Pancreas (tissue), 10 donors: ENCODE measurements at regions not wholly inside any gene's neighbourhood (a gene's known extent, or its start where the extent isn't known, plus 50 kb on each side); places are given as distances from the start of the nearest gene placed in this dataset.

Experiments used
- ATAC-seq, 4 donors: fragments of 200-7000 bp; cut with Tn5 transposase; one replicate each; pipeline versions ENCODE4 v1.8.0 to v1.9.1; 2020; ENCODE audit warnings: mild to moderate bottlenecking in 4 of 4, moderate library complexity in 4 of 4
- DNase-seq, 6 donors: peaks; one replicate each; pipeline ENCODE4 v3.0.0-alpha.2; 2020
- FAIRE-seq: peaks from 2 replicates; lab custom pipeline; 2012; peaks lifted over from hg19 to GRCh38; lab: Jason Lieb, UNC
- H3K27ac ChIP-seq, 4 donors: fragments of 200-600 bp; sonication (generic); 1 replicate in 3 of 4; 2 replicates in 1 of 4; pipeline versions ENCODE4 v1.5.0 to v1.8.0; 2020
- H3K27me3 ChIP-seq, 4 donors: fragments of 200-600 bp; one replicate each; pipeline ENCODE4 v1.8.0; 2021
- H3K36me3 ChIP-seq, 3 donors: fragments of 200-600 bp; sonication (generic) in 1 of 3; one replicate each; pipeline versions ENCODE4 v1.5.0 to v1.8.0; 2020 to 2021
- H3K4me1 ChIP-seq, 3 donors: fragments of 200-600 bp; one replicate each; pipeline ENCODE4 v1.8.0; 2021
- H3K4me3 ChIP-seq, 4 donors: fragments of 200-600 bp; sonication (generic) in 2 of 4; one replicate each; pipeline versions ENCODE4 v1.5.0 to v1.8.0; 2020 to 2021
- H3K9me3 ChIP-seq, 4 donors: fragments of 200-600 bp; one replicate each; pipeline ENCODE4 v1.8.0; 2021
- WGBS, 2 donors: extraction: QIAGEN DNeasy Blood & Tissue Kit; methylation state at CpG; one replicate each; pipeline ENCODE4 v1.1.7; 2013; 5-methylcytosine and 5-hydroxymethylcytosine counted together
- intact Hi-C, 3 donors: fragments of 100-400 bp; cut with DNase I; formaldehyde crosslinking; loops; one replicate each; pipeline versions ENCODE4 v1.11.1 to v1.14.2; 2022
- TF ChIP-seq, protein P1 (sequence below), 4 donors: fragments of 200-600 bp; sonication (generic) in 3 of 4; IDR thresholded peaks; one replicate each; pipeline versions ENCODE4 v1.5.0 to v1.8.0; 2021; ENCODE audit warnings: antibody characterized with exemption in 4 of 4
- donor health status: healthy with polysubstance abuse.
- donor health status: DM: no; HTN: no; CAD: no; lungs with moderate emphysema.
- donor health status: DM: no; HTN: no; CAD: no.
- donor health status: control.
- donor health status: control.
- donor health status: Bipolar disorder and iron deficiency.
- donor health status: DM: yes; HTN: yes; CAD: no.
- donor health status: DM: no; HTN: no; CAD: no.
- donor health status: DM: no; HTN: no; CAD: no.
- donor health status: DM: yes; HTN: yes; CAD: no.

DNA sequence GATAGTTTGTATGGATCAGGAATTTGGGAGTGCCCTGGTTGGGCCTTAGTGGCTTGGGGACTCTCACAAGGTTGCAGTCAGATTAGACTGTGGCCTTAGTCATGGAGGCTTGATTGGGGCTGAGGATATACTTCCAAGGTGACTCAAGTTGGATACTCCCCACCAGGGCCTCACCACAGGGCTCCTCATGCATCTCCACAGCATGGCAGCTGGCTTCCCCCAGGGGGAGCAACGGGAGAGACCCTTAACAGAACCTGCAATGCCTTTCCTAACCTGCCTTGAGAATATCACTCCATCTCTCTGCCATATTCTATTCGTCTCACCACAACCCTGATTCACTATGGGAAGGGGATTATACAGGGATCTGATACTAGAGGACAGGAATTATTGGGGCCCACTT, 161.9 kb downstream of the RELL1 start:
- intact Hi-C loops = no loop called here
- DNase-seq = no peak
- FAIRE-seq = no peak
- no peak overlapping the region for H3K4me3 ChIP-seq
- H3K4me1 ChIP-seq = peaks cover 0 to 7% (median 3%) of the 10 kb centered on the region in 3 donors
- no peaks in the 10 kb centered on the region for H3K27me3 ChIP-seq
- WGBS, 2 donors = 90 to 95% methylated on average over 2 of the region's 2 CpGs
- no peak for ATAC-seq
- no peaks in the 10 kb centered on the region for H3K36me3 ChIP-seq
- H3K9me3 ChIP-seq = no peaks in the 10 kb centered on the region
- H3K27ac ChIP-seq = no peak overlapping the region
- TF ChIP-seq, protein P1, sequence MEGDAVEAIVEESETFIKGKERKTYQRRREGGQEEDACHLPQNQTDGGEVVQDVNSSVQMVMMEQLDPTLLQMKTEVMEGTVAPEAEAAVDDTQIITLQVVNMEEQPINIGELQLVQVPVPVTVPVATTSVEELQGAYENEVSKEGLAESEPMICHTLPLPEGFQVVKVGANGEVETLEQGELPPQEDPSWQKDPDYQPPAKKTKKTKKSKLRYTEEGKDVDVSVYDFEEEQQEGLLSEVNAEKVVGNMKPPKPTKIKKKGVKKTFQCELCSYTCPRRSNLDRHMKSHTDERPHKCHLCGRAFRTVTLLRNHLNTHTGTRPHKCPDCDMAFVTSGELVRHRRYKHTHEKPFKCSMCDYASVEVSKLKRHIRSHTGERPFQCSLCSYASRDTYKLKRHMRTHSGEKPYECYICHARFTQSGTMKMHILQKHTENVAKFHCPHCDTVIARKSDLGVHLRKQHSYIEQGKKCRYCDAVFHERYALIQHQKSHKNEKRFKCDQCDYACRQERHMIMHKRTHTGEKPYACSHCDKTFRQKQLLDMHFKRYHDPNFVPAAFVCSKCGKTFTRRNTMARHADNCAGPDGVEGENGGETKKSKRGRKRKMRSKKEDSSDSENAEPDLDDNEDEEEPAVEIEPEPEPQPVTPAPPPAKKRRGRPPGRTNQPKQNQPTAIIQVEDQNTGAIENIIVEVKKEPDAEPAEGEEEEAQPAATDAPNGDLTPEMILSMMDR (IDR thresholded peaks at IDR 0.05) = no peak

DNA sequence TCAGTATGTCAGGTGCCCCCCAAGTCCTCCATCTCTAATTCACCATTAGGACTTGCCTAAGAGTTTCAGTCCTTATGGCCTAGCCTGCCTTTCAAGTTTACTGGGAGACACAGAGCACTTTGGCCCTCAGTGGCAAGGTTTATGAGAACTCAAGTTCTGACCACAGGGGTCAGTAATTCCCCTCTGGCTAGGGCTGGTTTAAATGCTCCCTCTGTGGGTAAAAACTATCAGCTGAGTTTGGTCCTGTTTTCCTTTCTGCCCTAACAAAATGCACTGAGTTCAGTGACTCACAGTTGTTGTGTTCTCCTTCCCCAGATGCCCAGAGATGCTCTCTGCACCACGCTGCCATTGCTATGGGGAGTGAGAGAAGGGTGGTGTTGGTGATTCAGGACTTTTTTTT, 163.2 kb downstream of the RELL1 start:
- DNase-seq (no peak), ATAC-seq (no peak), FAIRE-seq (no peak)
- WGBS, 2 donors = 95 to 100% methylated on average over 1 of the region's 1 CpG
- Histone ChIP-seq H3K4me1 (peaks cover 0 to 3% (median 0%) of the 10 kb centered on the region in 3 donors), H3K27me3 (no peaks in the 10 kb centered on the region), H3K27ac (no peak overlapping the region), H3K4me3 (no peak overlapping the region), H3K9me3 (no peaks in the 10 kb centered on the region), H3K36me3 (no peaks in the 10 kb centered on the region)
- intact Hi-C loops = no loop called here
- TF ChIP-seq, protein P1 (IDR thresholded peaks at IDR 0.05) = no peak

DNA sequence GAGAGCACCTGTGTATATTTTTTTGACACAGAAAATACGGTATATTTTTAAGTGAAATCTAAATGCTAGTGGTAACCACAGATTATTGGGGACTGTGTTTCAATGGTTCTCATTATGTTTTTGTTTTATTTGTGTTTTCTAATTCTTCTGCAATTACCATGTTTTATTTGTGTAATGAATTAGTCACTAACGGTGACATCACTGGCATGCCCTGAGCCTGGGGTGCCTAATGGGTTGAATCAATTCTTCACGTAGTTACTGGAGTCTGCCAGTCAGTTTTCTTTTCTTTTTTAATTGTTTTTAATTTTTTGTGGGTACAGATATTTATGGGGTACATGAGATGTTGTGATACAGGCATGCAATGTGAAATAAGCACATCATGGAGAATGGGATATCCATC, 168.8 kb downstream of the RELL1 start:
- 92 to 93% methylated on average over 3 of the region's 3 CpGs for WGBS, 2 donors
- no peak for FAIRE-seq
- H3K4me1 ChIP-seq = no peaks in the 10 kb centered on the region
- no peak overlapping the region for H3K27ac ChIP-seq
- intact Hi-C loops = loop anchor here in 1 of 3 donors (10.0 kb wide), 1 partner anchor 63 kb away; a partner anchor contains a TSS
- no peak for DNase-seq
- no peaks in the 10 kb centered on the region for H3K9me3 ChIP-seq
- no peaks in the 10 kb centered on the region for H3K36me3 ChIP-seq
- TF ChIP-seq, protein P1 (IDR thresholded peaks at IDR 0.05) = no peak
- H3K27me3 ChIP-seq = no peaks in the 10 kb centered on the region
- no peak overlapping the region for H3K4me3 ChIP-seq
- no peak for ATAC-seq

DNA sequence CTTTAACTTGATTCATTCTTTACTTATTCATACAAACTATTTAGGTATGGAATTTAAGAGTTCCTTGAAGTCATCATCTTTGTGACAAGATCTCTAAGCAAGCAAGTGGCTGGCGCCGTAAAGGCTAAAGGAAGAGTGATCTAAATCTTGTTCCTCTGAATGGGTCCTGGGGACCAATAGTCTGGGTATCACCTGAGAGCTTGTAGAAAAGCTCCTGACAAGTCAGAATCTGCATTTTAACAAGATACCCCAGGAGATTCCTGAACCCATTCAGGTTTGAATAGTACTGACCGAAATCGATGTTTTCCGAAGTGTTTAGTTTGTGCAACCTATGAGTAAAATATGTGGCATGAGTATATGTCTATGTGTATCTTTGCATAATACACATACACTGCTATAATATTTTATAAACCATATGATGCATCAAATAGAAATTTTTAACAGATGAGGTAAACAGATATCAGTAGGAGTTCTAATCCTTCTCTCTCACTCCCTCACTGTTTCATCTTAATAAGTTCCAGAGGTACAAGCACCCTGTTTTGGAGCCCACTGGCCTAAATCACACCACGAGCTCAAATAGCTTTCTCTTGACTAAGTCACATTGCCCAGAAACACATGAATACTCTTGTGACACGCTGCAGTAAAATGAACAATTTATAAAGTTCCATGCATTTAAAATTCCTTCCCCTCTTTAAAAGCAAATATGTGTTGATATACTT, 170.0 kb downstream of the RELL1 start:
- no peaks in the 10 kb centered on the region for H3K9me3 ChIP-seq
- TF ChIP-seq, protein P1 (IDR thresholded peaks at IDR 0.05) = no peak
- intact Hi-C loops = loop anchor here in 1 of 3 donors (10.0 kb wide), 1 partner anchor 61 kb away; a partner anchor contains a TSS
- no peaks in the 10 kb centered on the region for H3K4me1 ChIP-seq
- ATAC-seq (no peak), FAIRE-seq (no peak), DNase-seq (no peak)
- H3K27me3 ChIP-seq = no peaks in the 10 kb centered on the region
- H3K36me3 ChIP-seq = no peaks in the 10 kb centered on the region
- H3K27ac ChIP-seq = no peak overlapping the region
- WGBS, 2 donors = 81 to 84% methylated on average over 7 of the region's 7 CpGs
- no peak overlapping the region for H3K4me3 ChIP-seq

DNA sequence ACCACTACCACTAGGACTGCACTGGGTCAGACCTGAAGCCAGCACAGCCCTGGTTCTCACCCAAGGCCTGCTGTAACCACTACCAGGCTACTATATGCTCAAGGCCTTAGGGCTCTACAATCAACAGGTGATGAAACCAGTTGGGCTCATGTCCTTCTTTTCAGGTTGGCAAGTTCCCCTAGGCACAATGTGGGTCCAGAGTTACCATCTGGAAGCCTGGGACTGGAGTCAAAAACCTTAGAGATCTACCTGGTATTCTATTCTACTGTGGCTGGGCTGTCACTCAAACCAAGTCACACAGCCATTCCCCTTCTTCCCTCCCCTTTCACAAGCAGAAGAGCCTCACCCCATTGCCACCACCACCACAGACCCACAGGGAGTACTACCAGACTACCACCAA, 175.6 kb downstream of the RELL1 start:
- Histone ChIP-seq H3K27me3 (no peaks in the 10 kb centered on the region), H3K4me3 (no peak overlapping the region), H3K36me3 (peaks cover 0 to 3% (median 0%) of the 10 kb centered on the region in 3 donors), H3K27ac (no peak overlapping the region), H3K9me3 (no peaks in the 10 kb centered on the region), H3K4me1 (no peaks in the 10 kb centered on the region)
- FAIRE-seq = no peak
- TF ChIP-seq, protein P1 (IDR thresholded peaks at IDR 0.05) = no peak
- intact Hi-C loops = loop anchor here in 1 of 3 donors (10.0 kb wide), 1 partner anchor 56 kb away; a partner anchor contains a TSS
- no peak for ATAC-seq
- no peak for DNase-seq
